ENCODE measurements at regions not wholly inside any gene's neighbourhood (a gene's known extent, or its start where the extent isn't known, plus 50 kb on each side); places are given as distances from the start of the nearest gene placed in this dataset.

GRCh38 chr6:100979267-100979666 lies 98.1 kb upstream of the ASCC3 start:
- no peak for TF ChIP-seq RAD21 (IDR thresholded peaks at IDR 0.05)
- no peak overlapping the region for H3K4me3 ChIP-seq (ENCODE audit: low read depth in 1 of 3, low read length in 3 of 3)
- DNase-seq (ENCODE audit: low spot score) = no peak
- H3K27ac ChIP-seq (ENCODE audit: low read depth in 1 of 2, low read length in 2 of 2) = no peak overlapping the region
- WGBS = 52% methylated on average over 4 of the region's 4 CpGs
- no peak overlapping the region for H3K9ac ChIP-seq (ENCODE audit: low read depth in 1 of 2, low read length in 2 of 2)
- no peaks in the 10 kb centered on the region for H3K36me3 ChIP-seq (ENCODE audit: control insufficient read depth in 4 of 4, insufficient read depth in 3 of 4, low read depth in 1 of 4, low read length in 3 of 4)
- no peaks in the 10 kb centered on the region for H3K27me3 ChIP-seq (ENCODE audit: control insufficient read depth in 4 of 4, insufficient read depth in 4 of 4, low read length in 3 of 4)
- no peaks in the 10 kb centered on the region for H3K9me3 ChIP-seq (ENCODE audit: control insufficient read depth in 4 of 4, low read length in 3 of 4)
- no peaks in the 10 kb centered on the region for H3K4me1 ChIP-seq (ENCODE audit: control insufficient read depth in 4 of 4, insufficient read depth in 4 of 4, low read length in 3 of 4)

- Histone ChIP-seq H3K27ac (ENCODE audit: low read depth in 1 of 2, low read length in 2 of 2) (no peak overlapping the region), H3K4me1 (ENCODE audit: control insufficient read depth in 4 of 4, insufficient read depth in 4 of 4, low read length in 3 of 4) (no peaks in the 10 kb centered on the region), H3K4me3 (ENCODE audit: low read depth in 1 of 3, low read length in 3 of 3) (no peak overlapping the region), H3K9me3 (ENCODE audit: control insufficient read depth in 4 of 4, low read length in 3 of 4) (no peaks in the 10 kb centered on the region), H3K36me3 (ENCODE audit: control insufficient read depth in 4 of 4, insufficient read depth in 3 of 4, low read depth in 1 of 4, low read length in 3 of 4) (no peaks in the 10 kb centered on the region), H3K27me3 (ENCODE audit: control insufficient read depth in 4 of 4, insufficient read depth in 4 of 4, low read length in 3 of 4) (no peaks in the 10 kb centered on the region), H3K9ac (ENCODE audit: low read depth in 1 of 2, low read length in 2 of 2) (no peak overlapping the region)
- no peak for DNase-seq (ENCODE audit: low spot score)
- TF ChIP-seq, protein P1, sequence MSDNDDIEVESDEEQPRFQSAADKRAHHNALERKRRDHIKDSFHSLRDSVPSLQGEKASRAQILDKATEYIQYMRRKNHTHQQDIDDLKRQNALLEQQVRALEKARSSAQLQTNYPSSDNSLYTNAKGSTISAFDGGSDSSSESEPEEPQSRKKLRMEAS (IDR thresholded peaks at IDR 0.05) = no peak
- TF ChIP-seq ATF3 (IDR thresholded peaks at IDR 0.05) (no peak), RXRA (IDR thresholded peaks at IDR 0.05) (no peak), JUND (IDR thresholded peaks at IDR 0.05) (no peak), REST (IDR thresholded peaks at IDR 0.05) (no peak), RAD21 (IDR thresholded peaks at IDR 0.05) (no peak), GABPA (IDR thresholded peaks at IDR 0.05 in 1 of 2, conservative IDR thresholded peaks at IDR 0.05 in 1 of 2) (no peak), ZBTB33 (IDR thresholded peaks at IDR 0.05) (no peak), SP1 (IDR thresholded peaks at IDR 0.05) (no peak), YY1 (IDR thresholded peaks at IDR 0.05) (no peak), EGR1 (IDR thresholded peaks at IDR 0.05; ENCODE audit: low read depth in 2 of 2) (no peak), FOXA2 (IDR thresholded peaks at IDR 0.05) (no peak), NR2F2 (IDR thresholded peaks at IDR 0.05) (no peak), HNF4A (conservative IDR thresholded peaks at IDR 0.05) (no peak), TAF1 (conservative IDR thresholded peaks at IDR 0.05) (no peak), FOXA1 (IDR thresholded peaks at IDR 0.05) (no peak)
- TF ChIP-seq, protein P2, sequence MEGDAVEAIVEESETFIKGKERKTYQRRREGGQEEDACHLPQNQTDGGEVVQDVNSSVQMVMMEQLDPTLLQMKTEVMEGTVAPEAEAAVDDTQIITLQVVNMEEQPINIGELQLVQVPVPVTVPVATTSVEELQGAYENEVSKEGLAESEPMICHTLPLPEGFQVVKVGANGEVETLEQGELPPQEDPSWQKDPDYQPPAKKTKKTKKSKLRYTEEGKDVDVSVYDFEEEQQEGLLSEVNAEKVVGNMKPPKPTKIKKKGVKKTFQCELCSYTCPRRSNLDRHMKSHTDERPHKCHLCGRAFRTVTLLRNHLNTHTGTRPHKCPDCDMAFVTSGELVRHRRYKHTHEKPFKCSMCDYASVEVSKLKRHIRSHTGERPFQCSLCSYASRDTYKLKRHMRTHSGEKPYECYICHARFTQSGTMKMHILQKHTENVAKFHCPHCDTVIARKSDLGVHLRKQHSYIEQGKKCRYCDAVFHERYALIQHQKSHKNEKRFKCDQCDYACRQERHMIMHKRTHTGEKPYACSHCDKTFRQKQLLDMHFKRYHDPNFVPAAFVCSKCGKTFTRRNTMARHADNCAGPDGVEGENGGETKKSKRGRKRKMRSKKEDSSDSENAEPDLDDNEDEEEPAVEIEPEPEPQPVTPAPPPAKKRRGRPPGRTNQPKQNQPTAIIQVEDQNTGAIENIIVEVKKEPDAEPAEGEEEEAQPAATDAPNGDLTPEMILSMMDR (IDR thresholded peaks at IDR 0.05; ENCODE audit: low read depth, low read length, missing input control) = no peak
- 74% methylated on average over 1 of the region's 1 CpG for WGBS
Measured at GRCh38 chr6:100980949-100981348, 99.8 kb upstream of the ASCC3 start.
